ENCODE measurements at regions not wholly inside any gene's neighbourhood (a gene's known extent, or its start where the extent isn't known, plus 50 kb on each side); places are given as distances from the start of the nearest gene placed in this dataset.

- Histone ChIP-seq H3K4me3 (no peak overlapping the region), H3K9me3 (no peaks in the 10 kb centered on the region), H3K27ac (no peak overlapping the region), H3K36me3 (no peaks in the 10 kb centered on the region), H3K4me1 (no peaks in the 10 kb centered on the region), H3K27me3 (no peaks in the 10 kb centered on the region)
- TF ChIP-seq CTCF (IDR thresholded peaks at IDR 0.05), result no peak
- intact Hi-C loops (cut with DNase I), result no loop called here
- ATAC-seq (no peak), DNase-seq (no peak)
Observed at GRCh38 chr6:29999416-29999815, 57.1 kb downstream of the HLA-A start.

- Histone ChIP-seq H3K4me3 (no peak overlapping the region), H3K27me3 (no peaks in the 10 kb centered on the region), H3K36me3 (no peaks in the 10 kb centered on the region), H3K9me3 (no peaks in the 10 kb centered on the region), H3K4me1 (no peaks in the 10 kb centered on the region), H3K27ac (no peak overlapping the region)
- no peak for TF ChIP-seq CTCF (IDR thresholded peaks at IDR 0.05)
- ATAC-seq (no peak), DNase-seq (no peak)
- intact Hi-C loops (cut with DNase I), result no loop called here
Observed at GRCh38 chr6:30000156-30000791, 57.9 kb downstream of the HLA-A start.

- Histone ChIP-seq H3K27ac (no peak overlapping the region), H3K36me3 (no peaks in the 10 kb centered on the region), H3K27me3 (no peaks in the 10 kb centered on the region), H3K4me3 (no peak overlapping the region), H3K4me1 (peaks cover 8% of the 10 kb centered on the region), H3K9me3 (no peaks in the 10 kb centered on the region)
- intact Hi-C loops (cut with DNase I), result no loop called here
- DNase-seq (no peak), ATAC-seq (no peak)
- no peak for TF ChIP-seq CTCF (IDR thresholded peaks at IDR 0.05)
Observed at GRCh38 chr6:30002871-30003270, 58.2 kb upstream of the POLR1H start.

- Histone ChIP-seq H3K4me3 (no peak overlapping the region), H3K27me3 (no peaks in the 10 kb centered on the region), H3K9me3 (no peaks in the 10 kb centered on the region), H3K4me1 (peaks cover 8% of the 10 kb centered on the region), H3K27ac (no peak overlapping the region), H3K36me3 (no peaks in the 10 kb centered on the region)
- DNase-seq, result no peak
- intact Hi-C loops (cut with DNase I), result no loop called here
- TF ChIP-seq CTCF (IDR thresholded peaks at IDR 0.05), result no peak
- no peak for ATAC-seq
Observed at GRCh38 chr6:30005482-30005881, 55.6 kb upstream of the POLR1H start.

GRCh38 chr6:30006170-30007131 lies 54.6 kb upstream of the POLR1H start:
- peak overlapping the region; percentile 24 for H3K27ac ChIP-seq
- H3K4me3 ChIP-seq, result peak overlapping the region; percentile 64
- DNase-seq (peak; percentile 73), ATAC-seq (peak; percentile 79)
- intact Hi-C loops (cut with DNase I), result no loop called here
- no peaks in the 10 kb centered on the region for H3K36me3 ChIP-seq
- peaks cover 8% of the 10 kb centered on the region for H3K4me1 ChIP-seq
- no peaks in the 10 kb centered on the region for H3K27me3 ChIP-seq
- H3K9me3 ChIP-seq, result no peaks in the 10 kb centered on the region
- TF ChIP-seq CTCF (IDR thresholded peaks at IDR 0.05), result no peak
